Fibroblast of skin of right quadriceps (primary cell): ENCODE measurements at regions not wholly inside any gene's neighbourhood (a gene's known extent, or its start where the extent isn't known, plus 50 kb on each side); places are given as distances from the start of the nearest gene placed in this dataset.

Source experiments
- DNase-seq: peaks from one replicate; pipeline ENCODE4 v3.0.0-alpha.2; 2013

GRCh38 chr18:78698914-78699313 lies 280.7 kb upstream of the SALL3 start:
- DNase-seq, result no peak

- DNase-seq, result no peak
Measured at GRCh38 chr18:78699499-78699898, 280.1 kb upstream of the SALL3 start.

- no peak for DNase-seq
Measured at GRCh38 chr18:78701771-78702396, 277.7 kb upstream of the SALL3 start.

GRCh38 chr18:78703291-78703690 lies 276.3 kb upstream of the SALL3 start:
- no peak for DNase-seq

- DNase-seq, result no peak
Measured at GRCh38 chr18:78704971-78705461, 274.6 kb upstream of the SALL3 start.

- no peak for DNase-seq
Measured at GRCh38 chr18:78709261-78709809, 270.3 kb upstream of the SALL3 start.

- DNase-seq, result no peak
Measured at GRCh38 chr18:78711316-78711715, 268.3 kb upstream of the SALL3 start.

GRCh38 chr18:78711971-78712370 lies 267.6 kb upstream of the SALL3 start:
- no peak for DNase-seq

GRCh38 chr18:78713069-78713468 lies 266.5 kb upstream of the SALL3 start:
- DNase-seq, result no peak

- no peak for DNase-seq
Measured at GRCh38 chr18:78713726-78714125, 265.9 kb upstream of the SALL3 start.

- DNase-seq, result no peak
Measured at GRCh38 chr18:78716022-78716421, 263.6 kb upstream of the SALL3 start.

GRCh38 chr18:78716581-78716980 lies 263.0 kb upstream of the SALL3 start:
- DNase-seq, result no peak

- DNase-seq, result no peak
Measured at GRCh38 chr18:78717051-78717765, 262.4 kb upstream of the SALL3 start.

GRCh38 chr18:78717766-78718150 lies 261.9 kb upstream of the SALL3 start:
- DNase-seq, result no peak

- DNase-seq, result no peak
Measured at GRCh38 chr18:78719821-78720220, 259.8 kb upstream of the SALL3 start.

GRCh38 chr18:78720456-78721237 lies 259.0 kb upstream of the SALL3 start:
- no peak for DNase-seq

GRCh38 chr18:78721238-78721875 lies 258.3 kb upstream of the SALL3 start:
- no peak for DNase-seq

GRCh38 chr18:78721981-78722380 lies 257.6 kb upstream of the SALL3 start:
- DNase-seq, result no peak

GRCh38 chr18:78722386-78722785 lies 257.2 kb upstream of the SALL3 start:
- no peak for DNase-seq

GRCh38 chr18:78722929-78723710 lies 256.5 kb upstream of the SALL3 start:
- no peak for DNase-seq

- no peak for DNase-seq
Measured at GRCh38 chr18:78724214-78724914, 255.3 kb upstream of the SALL3 start.

- no peak for DNase-seq
Measured at GRCh38 chr18:78725426-78725825, 254.2 kb upstream of the SALL3 start.
